ENCODE measurements at regions not wholly inside any gene's neighbourhood (a gene's known extent, or its start where the extent isn't known, plus 50 kb on each side); places are given as distances from the start of the nearest gene placed in this dataset.

- no peaks in the 10 kb centered on the region for H3F3A ChIP-seq (ENCODE audit: insufficient read depth, low read length)
- peak overlapping the region; percentile 14; the same call in 1 of the 2 replicates for H3K27ac ChIP-seq (ENCODE audit: low read length)
- H3K4me2 ChIP-seq (ENCODE audit: low read depth, low read length), result peak overlapping the region; percentile 5; the same call in 1 of the 2 replicates
- no peak overlapping the region for H2AFZ ChIP-seq (ENCODE audit: low read length)
- no peaks in the 10 kb centered on the region for H3K79me2 ChIP-seq (ENCODE audit: low read length)
- H4K20me1 ChIP-seq (ENCODE audit: insufficient read depth, low read length), result no peaks in the 10 kb centered on the region
- H3K27me3 ChIP-seq (replicated peaks; ENCODE audit: insufficient read depth, low read length), result no peaks in the 10 kb centered on the region
- H3K9ac ChIP-seq (ENCODE audit: low read length), result no peak overlapping the region
- H3K4me1 ChIP-seq (ENCODE audit: low read length), result peaks cover 3% of the 10 kb centered on the region
- no peaks in the 10 kb centered on the region for H3K36me3 ChIP-seq (replicated peaks; ENCODE audit: insufficient read depth, low read length)
- no peaks in the 10 kb centered on the region for H3K9me3 ChIP-seq (replicated peaks; ENCODE audit: insufficient read depth, low read length)
- no peak overlapping the region for H3K4me3 ChIP-seq (ENCODE audit: low read length)
- DNase-seq, result peak; percentile 53
- no peaks in the 10 kb centered on the region for H3K9me2 ChIP-seq (replicated peaks; ENCODE audit: insufficient read depth, low read length)
- no peak for TF ChIP-seq EZH2 (optimal IDR thresholded peaks at IDR 0.05; ENCODE audit: low read depth, low read length)
- no peak for TF ChIP-seq EZH2phosphoT487 (IDR thresholded peaks at IDR 0.05; ENCODE audit: low read length)
- TF ChIP-seq CTCF (IDR thresholded peaks at IDR 0.05; ENCODE audit: low read length), result no peak
Observed at GRCh38 chr6:92267335-92267734, 1152.0 kb downstream of the EPHA7 start.

GRCh38 chr6:92263864-92264263 lies 1155.5 kb downstream of the EPHA7 start:
- Histone ChIP-seq H3K4me2 (ENCODE audit: low read depth, low read length) (no peak overlapping the region), H3K4me1 (ENCODE audit: low read length) (peaks cover 3% of the 10 kb centered on the region), H3K9me2 (replicated peaks; ENCODE audit: insufficient read depth, low read length) (no peaks in the 10 kb centered on the region), H3K4me3 (ENCODE audit: low read length) (no peak overlapping the region), H2AFZ (ENCODE audit: low read length) (no peak overlapping the region), H3K36me3 (replicated peaks; ENCODE audit: insufficient read depth, low read length) (no peaks in the 10 kb centered on the region), H3K79me2 (ENCODE audit: low read length) (no peaks in the 10 kb centered on the region), H3K27ac (ENCODE audit: low read length) (no peak overlapping the region), H3F3A (ENCODE audit: insufficient read depth, low read length) (no peaks in the 10 kb centered on the region), H3K9ac (ENCODE audit: low read length) (no peak overlapping the region), H3K27me3 (replicated peaks; ENCODE audit: insufficient read depth, low read length) (no peaks in the 10 kb centered on the region), H4K20me1 (ENCODE audit: insufficient read depth, low read length) (no peaks in the 10 kb centered on the region), H3K9me3 (replicated peaks; ENCODE audit: insufficient read depth, low read length) (no peaks in the 10 kb centered on the region)
- TF ChIP-seq EZH2phosphoT487 (IDR thresholded peaks at IDR 0.05; ENCODE audit: low read length) (no peak), CTCF (IDR thresholded peaks at IDR 0.05; ENCODE audit: low read length) (no peak), EZH2 (optimal IDR thresholded peaks at IDR 0.05; ENCODE audit: low read depth, low read length) (no peak)
- no peak for DNase-seq

- no peak overlapping the region for H2AFZ ChIP-seq (ENCODE audit: low read length)
- H3K27ac ChIP-seq (ENCODE audit: low read length), result no peak overlapping the region
- H3K4me2 ChIP-seq (ENCODE audit: low read depth, low read length), result no peak overlapping the region
- no peaks in the 10 kb centered on the region for H3K9me3 ChIP-seq (replicated peaks; ENCODE audit: insufficient read depth, low read length)
- TF ChIP-seq EZH2 (optimal IDR thresholded peaks at IDR 0.05; ENCODE audit: low read depth, low read length) (no peak), CTCF (IDR thresholded peaks at IDR 0.05; ENCODE audit: low read length) (no peak), EZH2phosphoT487 (IDR thresholded peaks at IDR 0.05; ENCODE audit: low read length) (no peak)
- DNase-seq, result no peak
- H3K36me3 ChIP-seq (replicated peaks; ENCODE audit: insufficient read depth, low read length), result no peaks in the 10 kb centered on the region
- no peaks in the 10 kb centered on the region for H3F3A ChIP-seq (ENCODE audit: insufficient read depth, low read length)
- no peaks in the 10 kb centered on the region for H3K79me2 ChIP-seq (ENCODE audit: low read length)
- H3K9me2 ChIP-seq (replicated peaks; ENCODE audit: insufficient read depth, low read length), result no peaks in the 10 kb centered on the region
- no peaks in the 10 kb centered on the region for H3K27me3 ChIP-seq (replicated peaks; ENCODE audit: insufficient read depth, low read length)
- H3K4me3 ChIP-seq (ENCODE audit: low read length), result no peak overlapping the region
- no peaks in the 10 kb centered on the region for H4K20me1 ChIP-seq (ENCODE audit: insufficient read depth, low read length)
- no peaks in the 10 kb centered on the region for H3K4me1 ChIP-seq (ENCODE audit: low read length)
- H3K9ac ChIP-seq (ENCODE audit: low read length), result no peak overlapping the region
Observed at GRCh38 chr6:92259171-92259570, 1160.2 kb downstream of the EPHA7 start.

Measured in MM.1S (cell line).